Memory B cell (primary cell): ENCODE measurements at regions not wholly inside any gene's neighbourhood (a gene's known extent, or its start where the extent isn't known, plus 50 kb on each side); places are given as distances from the start of the nearest gene placed in this dataset.
"Not testable (repeated sequence)": the region's sequence is repeated elsewhere in the genome, so short reads cannot be mapped to it uniquely, and the experiment has no call there.

Experiments used
- ATAC-seq: fragments of 150-1000 bp; cut with Tn5 transposase; 2 replicates; pipeline ENCODE4 v1.10.0; 2021; ENCODE audit warnings: low read depth, mild to moderate bottlenecking, moderate library complexity
- DNase-seq, 2 donors: peaks; one replicate each; pipeline ENCODE4 v3.0.0; 2022; ENCODE audit warnings: low spot score in 2 of 2
- H3K27ac Mint-ChIP-seq: one replicate; pipeline ENCODE4 v1.8.0; 2022; ENCODE audit warnings: mild to moderate bottlenecking, moderate library complexity, mixed read lengths
- H3K27me3 Mint-ChIP-seq: one replicate; pipeline ENCODE4 v1.8.0; 2022; ENCODE audit warnings: mixed read lengths
- H3K36me3 Mint-ChIP-seq: one replicate; pipeline ENCODE4 v1.8.0; 2022; ENCODE audit warnings: mild to moderate bottlenecking, mixed read lengths
- H3K4me1 Mint-ChIP-seq: one replicate; pipeline ENCODE4 v1.8.0; 2022; ENCODE audit warnings: mixed read lengths
- H3K4me3 Mint-ChIP-seq: one replicate; pipeline ENCODE4 v1.8.0; 2022; ENCODE audit warnings: mild to moderate bottlenecking, moderate library complexity, mixed read lengths
- H3K9me3 Mint-ChIP-seq: one replicate; pipeline ENCODE4 v1.8.0; 2022; ENCODE audit warnings: mixed read lengths

GRCh38 chr6:105672856-105673538 is 270.1 kb upstream of the PREP start:
- not testable (repeated sequence) for H3K36me3 Mint-ChIP-seq, H3K27me3 Mint-ChIP-seq, DNase-seq, H3K4me1 Mint-ChIP-seq, H3K4me3 Mint-ChIP-seq, ATAC-seq, H3K27ac Mint-ChIP-seq
- peaks cover 11% of the 10 kb centered on the region for H3K9me3 Mint-ChIP-seq

GRCh38 chr6:105669232-105669631 is 266.4 kb upstream of the PREP start:
- H3K27ac Mint-ChIP-seq: no peak overlapping the region
- no peaks in the 10 kb centered on the region for H3K36me3 Mint-ChIP-seq
- no peaks in the 10 kb centered on the region for H3K4me1 Mint-ChIP-seq
- H3K27me3 Mint-ChIP-seq: peaks cover 7% of the 10 kb centered on the region
- H3K4me3 Mint-ChIP-seq: no peak overlapping the region
- peaks cover 7% of the 10 kb centered on the region for H3K9me3 Mint-ChIP-seq
- DNase-seq: no peak
- no peak for ATAC-seq

DNA sequence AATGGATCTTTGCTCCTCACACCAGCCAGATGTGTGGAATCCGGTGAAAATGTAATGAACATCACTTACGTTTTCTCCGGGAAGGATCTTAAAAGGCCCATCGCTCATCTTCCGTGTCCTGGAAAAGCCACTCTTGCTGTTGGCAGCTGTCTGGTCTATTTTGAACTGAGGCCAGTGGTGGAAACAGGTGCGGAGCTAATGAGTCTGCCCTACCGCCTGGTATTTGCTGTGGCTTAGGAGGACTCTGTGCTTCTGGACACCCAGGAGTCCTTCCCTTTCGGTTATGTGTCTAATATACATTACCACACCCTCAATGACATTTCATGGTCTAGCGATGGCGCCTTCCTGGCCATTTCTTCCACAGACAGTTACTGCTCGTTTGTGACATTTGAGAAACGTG is 264.2 kb upstream of the PREP start:
- Mint-ChIP-seq H3K27ac (no peak overlapping the region), H3K36me3 (peaks cover 2% of the 10 kb centered on the region), H3K27me3 (peaks cover 12% of the 10 kb centered on the region), H3K9me3 (peaks cover 5% of the 10 kb centered on the region), H3K4me3 (no peak overlapping the region), H3K4me1 (no peaks in the 10 kb centered on the region)
- no peak for DNase-seq
- ATAC-seq: no peak

- peaks cover 2% of the 10 kb centered on the region for H3K36me3 Mint-ChIP-seq
- peaks cover 1% of the 10 kb centered on the region for H3K9me3 Mint-ChIP-seq
- DNase-seq (no peak), ATAC-seq (no peak)
- H3K4me1 Mint-ChIP-seq: no peaks in the 10 kb centered on the region
- H3K27me3 Mint-ChIP-seq: peaks cover 10% of the 10 kb centered on the region
- H3K4me3 Mint-ChIP-seq: no peak overlapping the region
- H3K27ac Mint-ChIP-seq: no peak overlapping the region
Measured at GRCh38 chr6:105664931-105665330, 262.0 kb upstream of the PREP start.

DNA sequence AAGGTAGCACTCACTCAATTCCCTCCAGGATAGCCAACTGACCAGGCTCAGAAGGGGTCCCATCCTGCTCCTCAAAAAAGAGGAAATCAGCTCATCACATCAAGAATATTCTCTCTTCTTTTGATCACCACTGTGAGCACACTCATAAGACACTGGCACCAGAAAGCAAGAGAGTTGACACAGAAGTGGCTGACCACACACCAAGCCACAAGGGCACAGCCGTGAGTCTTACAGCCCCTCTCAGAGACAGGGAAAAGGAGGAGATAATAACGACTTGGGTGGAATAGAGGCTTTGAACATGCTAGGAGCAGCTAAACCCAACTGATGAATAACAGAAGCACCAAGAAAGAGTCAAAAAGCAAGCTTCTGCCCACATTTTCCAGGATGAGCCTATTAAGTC is 249.1 kb upstream of the PREP start:
- H3K27ac Mint-ChIP-seq: no peak overlapping the region
- H3K27me3 Mint-ChIP-seq: peaks cover 5% of the 10 kb centered on the region
- no peak for ATAC-seq
- DNase-seq: no peak
- H3K36me3 Mint-ChIP-seq: no peaks in the 10 kb centered on the region
- H3K4me1 Mint-ChIP-seq: no peaks in the 10 kb centered on the region
- H3K4me3 Mint-ChIP-seq: no peak overlapping the region
- H3K9me3 Mint-ChIP-seq: no peaks in the 10 kb centered on the region

DNA sequence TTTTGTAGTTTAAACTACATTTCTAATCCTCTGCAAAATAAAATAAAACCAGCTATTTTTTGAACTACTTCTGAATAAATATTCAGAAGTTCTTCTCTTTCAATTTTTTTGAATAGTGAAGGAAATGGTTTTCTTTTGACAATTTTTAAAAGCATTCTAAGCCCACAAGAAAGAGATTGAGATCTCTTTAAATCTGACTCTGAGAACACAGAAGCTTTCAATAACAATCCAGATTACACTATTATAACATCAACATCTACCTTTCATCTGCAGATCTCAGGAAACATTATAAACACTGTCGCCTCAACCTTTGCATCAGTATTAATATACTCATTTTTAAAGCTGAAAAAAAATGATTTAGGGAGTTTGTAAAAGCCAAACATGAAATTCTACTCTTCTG is 247.5 kb upstream of the PREP start:
- H3K27ac Mint-ChIP-seq: no peak overlapping the region
- H3K4me3 Mint-ChIP-seq: no peak overlapping the region
- H3K9me3 Mint-ChIP-seq: no peaks in the 10 kb centered on the region
- H3K27me3 Mint-ChIP-seq: peaks cover 2% of the 10 kb centered on the region
- ATAC-seq (no peak), DNase-seq (no peak)
- H3K36me3 Mint-ChIP-seq: no peaks in the 10 kb centered on the region
- H3K4me1 Mint-ChIP-seq: peaks cover 4% of the 10 kb centered on the region

DNA sequence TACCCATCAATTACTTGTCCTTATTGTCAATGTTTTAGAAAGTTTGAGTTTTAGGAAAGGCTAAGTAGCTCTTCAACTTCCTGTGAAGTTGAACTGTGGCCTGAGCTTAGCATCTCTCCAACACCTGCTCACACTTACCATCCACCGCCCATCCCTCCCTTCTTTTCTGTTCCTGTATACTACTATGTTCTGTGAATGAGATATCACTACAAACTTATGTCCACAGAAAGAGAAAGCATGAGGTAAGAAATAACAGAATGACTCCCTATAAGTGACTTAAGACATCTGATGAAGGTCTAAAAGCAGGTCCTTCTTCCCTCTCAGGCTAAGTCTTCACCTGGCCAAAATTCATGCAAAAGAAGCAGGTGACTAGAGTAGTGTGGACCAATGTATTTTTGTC is 246.3 kb upstream of the PREP start:
- H3K27me3 Mint-ChIP-seq: peaks cover 2% of the 10 kb centered on the region
- no peak for DNase-seq
- H3K36me3 Mint-ChIP-seq: no peaks in the 10 kb centered on the region
- H3K4me1 Mint-ChIP-seq: peaks cover 5% of the 10 kb centered on the region
- no peak overlapping the region for H3K4me3 Mint-ChIP-seq
- ATAC-seq: no peak
- no peaks in the 10 kb centered on the region for H3K9me3 Mint-ChIP-seq
- no peak overlapping the region for H3K27ac Mint-ChIP-seq

GRCh38 chr6:105648276-105648675 is 245.4 kb upstream of the PREP start:
- no peaks in the 10 kb centered on the region for H3K36me3 Mint-ChIP-seq
- ATAC-seq (no peak), DNase-seq (no peak)
- no peak overlapping the region for H3K4me3 Mint-ChIP-seq
- H3K4me1 Mint-ChIP-seq: peaks cover 7% of the 10 kb centered on the region
- no peaks in the 10 kb centered on the region for H3K9me3 Mint-ChIP-seq
- H3K27me3 Mint-ChIP-seq: peaks cover 2% of the 10 kb centered on the region
- H3K27ac Mint-ChIP-seq: no peak overlapping the region

- DNase-seq (no peak), ATAC-seq (no peak)
- no peaks in the 10 kb centered on the region for H3K36me3 Mint-ChIP-seq
- peaks cover 7% of the 10 kb centered on the region for H3K4me1 Mint-ChIP-seq
- peak overlapping the region; percentile 4 for H3K27ac Mint-ChIP-seq
- H3K27me3 Mint-ChIP-seq: no peaks in the 10 kb centered on the region
- H3K9me3 Mint-ChIP-seq: no peaks in the 10 kb centered on the region
- H3K4me3 Mint-ChIP-seq: no peak overlapping the region
Measured at GRCh38 chr6:105646391-105646867, 243.5 kb upstream of the PREP start.

GRCh38 chr6:105645958-105646357 is 243.1 kb upstream of the PREP start:
- Mint-ChIP-seq H3K9me3 (no peaks in the 10 kb centered on the region), H3K4me1 (peaks cover 7% of the 10 kb centered on the region)
- ATAC-seq: no peak

GRCh38 chr6:105645156-105645555 is 242.3 kb upstream of the PREP start:
- Mint-ChIP-seq H3K4me1 (peaks cover 7% of the 10 kb centered on the region), H3K36me3 (no peaks in the 10 kb centered on the region), H3K27me3 (no peaks in the 10 kb centered on the region), H3K9me3 (no peaks in the 10 kb centered on the region), H3K4me3 (no peak overlapping the region), H3K27ac (no peak overlapping the region)
- ATAC-seq: no peak
- no peak for DNase-seq

More at GRCh38 chr6:105645958-105646357, 243.1 kb upstream of the PREP start:
- Mint-ChIP-seq H3K4me3 (no peak overlapping the region), H3K27me3 (no peaks in the 10 kb centered on the region), H3K27ac (peak overlapping the region; percentile 4), H3K36me3 (no peaks in the 10 kb centered on the region)
- no peak for DNase-seq

DNA sequence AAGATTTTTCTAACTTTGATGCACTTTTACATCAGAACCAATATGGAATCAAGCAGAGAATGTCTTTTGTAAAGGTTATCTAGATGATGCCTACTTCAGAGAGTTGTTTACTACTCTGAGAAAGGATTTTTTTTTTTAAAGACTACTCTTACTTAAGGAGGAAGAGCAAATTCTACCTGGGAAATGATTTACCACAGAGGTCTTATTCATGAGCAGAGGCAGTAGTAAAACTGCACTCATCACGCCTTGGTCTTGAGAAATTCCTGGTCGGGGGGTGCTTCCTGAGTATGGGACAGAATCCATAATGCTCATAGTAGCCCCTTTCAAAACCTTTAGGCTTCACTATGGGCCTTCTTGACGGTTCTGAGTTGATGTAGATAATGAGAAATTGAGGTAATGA is 241.8 kb upstream of the PREP start:
- Mint-ChIP-seq H3K4me3 (no peak overlapping the region), H3K27me3 (no peaks in the 10 kb centered on the region), H3K4me1 (peaks cover 7% of the 10 kb centered on the region)

GRCh38 chr6:105644073-105644489 is 241.2 kb upstream of the PREP start:
- H3K27me3 Mint-ChIP-seq: no peaks in the 10 kb centered on the region
- H3K27ac Mint-ChIP-seq: no peak overlapping the region
- H3K4me1 Mint-ChIP-seq: peaks cover 7% of the 10 kb centered on the region
- ATAC-seq: peak; percentile 64
- DNase-seq: no peak
- H3K4me3 Mint-ChIP-seq: no peak overlapping the region
- H3K9me3 Mint-ChIP-seq: no peaks in the 10 kb centered on the region
- no peaks in the 10 kb centered on the region for H3K36me3 Mint-ChIP-seq

More for the DNA sequence above, 241.8 kb upstream of the PREP start:
- ATAC-seq: no peak
- no peak for DNase-seq
- Mint-ChIP-seq H3K36me3 (no peaks in the 10 kb centered on the region), H3K27ac (no peak overlapping the region), H3K9me3 (no peaks in the 10 kb centered on the region)

DNA sequence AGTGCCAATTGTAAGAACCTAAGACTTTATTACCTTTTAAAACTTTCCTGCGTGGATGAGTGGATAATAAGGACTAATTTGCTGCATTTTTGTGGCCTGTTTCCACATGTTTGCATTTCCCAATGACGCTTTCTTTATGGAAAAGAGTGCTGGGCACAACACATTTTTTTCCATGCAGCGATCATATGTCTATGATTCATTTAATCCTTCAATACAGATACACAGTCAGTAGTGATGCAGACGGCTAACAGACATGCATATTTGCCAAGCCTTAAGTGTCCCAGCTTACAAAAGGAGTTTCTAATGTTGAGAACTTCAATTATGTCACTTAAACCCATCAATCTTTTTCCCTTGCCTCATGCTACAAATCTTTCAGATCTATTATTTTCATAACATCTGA is 239.8 kb upstream of the PREP start:
- Mint-ChIP-seq H3K4me1 (peaks cover 7% of the 10 kb centered on the region), H3K27ac (no peak overlapping the region), H3K27me3 (no peaks in the 10 kb centered on the region), H3K4me3 (no peak overlapping the region), H3K9me3 (no peaks in the 10 kb centered on the region), H3K36me3 (no peaks in the 10 kb centered on the region)
- DNase-seq (no peak), ATAC-seq (no peak)

GRCh38 chr6:105641504-105641903 is 238.6 kb upstream of the PREP start:
- Mint-ChIP-seq H3K9me3 (no peaks in the 10 kb centered on the region), H3K27ac (no peak overlapping the region), H3K27me3 (peaks cover 2% of the 10 kb centered on the region), H3K36me3 (no peaks in the 10 kb centered on the region), H3K4me3 (no peak overlapping the region), H3K4me1 (peaks cover 5% of the 10 kb centered on the region)
- DNase-seq: no peak
- ATAC-seq: no peak
